ENCODE measurements at regions not wholly inside any gene's neighbourhood (a gene's known extent, or its start where the extent isn't known, plus 50 kb on each side); places are given as distances from the start of the nearest gene placed in this dataset.

- no peak overlapping the region for H3K4me3 ChIP-seq (ENCODE audit: insufficient read depth, low read length, poor library complexity, severe bottlenecking)
- no peak overlapping the region for H3K9ac ChIP-seq (ENCODE audit: low read length)
- no peaks in the 10 kb centered on the region for H3K79me2 ChIP-seq (ENCODE audit: insufficient read depth, low read length)
- H3F3A ChIP-seq (ENCODE audit: insufficient read depth), result no peaks in the 10 kb centered on the region
- H4K20me1 ChIP-seq (ENCODE audit: low read depth, low read length), result no peaks in the 10 kb centered on the region
- H2AFZ ChIP-seq (ENCODE audit: low read depth, low read length, severe bottlenecking), result no peak overlapping the region
- no peak overlapping the region for H3K4me2 ChIP-seq (ENCODE audit: low read depth, low read length, poor library complexity, severe bottlenecking)
- H3K9me2 ChIP-seq (replicated peaks; ENCODE audit: insufficient read depth, low read length), result no peaks in the 10 kb centered on the region
- no peak overlapping the region for H3K27ac ChIP-seq (ENCODE audit: low read depth, low read length)
- no peaks in the 10 kb centered on the region for H3K9me3 ChIP-seq (ENCODE audit: insufficient read depth, low read length)
- no peaks in the 10 kb centered on the region for H3K36me3 ChIP-seq (ENCODE audit: low read length)
- H3K27me3 ChIP-seq (ENCODE audit: low read length), result no peaks in the 10 kb centered on the region
- TF ChIP-seq EZH2phosphoT487 (conservative IDR thresholded peaks at IDR 0.05; ENCODE audit: low read length), result no peak
- TF ChIP-seq CTCF (IDR thresholded peaks at IDR 0.05; ENCODE audit: insufficient read depth, low read length, poor library complexity, severe bottlenecking), result no peak
Observed at GRCh38 chr15:38622908-38623307, 58.3 kb upstream of the RASGRP1 start.

- Histone ChIP-seq H3K36me3 (ENCODE audit: low read length) (no peaks in the 10 kb centered on the region), H3K9me2 (replicated peaks; ENCODE audit: insufficient read depth, low read length) (no peaks in the 10 kb centered on the region), H3K9me3 (ENCODE audit: insufficient read depth, low read length) (no peaks in the 10 kb centered on the region), H3K9ac (ENCODE audit: low read length) (no peak overlapping the region), H3K79me2 (ENCODE audit: insufficient read depth, low read length) (no peaks in the 10 kb centered on the region), H3F3A (ENCODE audit: insufficient read depth) (no peaks in the 10 kb centered on the region), H3K27ac (ENCODE audit: low read depth, low read length) (no peak overlapping the region), H2AFZ (ENCODE audit: low read depth, low read length, severe bottlenecking) (no peak overlapping the region), H3K27me3 (ENCODE audit: low read length) (no peaks in the 10 kb centered on the region), H3K4me3 (ENCODE audit: insufficient read depth, low read length, poor library complexity, severe bottlenecking) (no peak overlapping the region), H3K4me2 (ENCODE audit: low read depth, low read length, poor library complexity, severe bottlenecking) (no peak overlapping the region), H4K20me1 (ENCODE audit: low read depth, low read length) (no peaks in the 10 kb centered on the region)
- TF ChIP-seq CTCF (IDR thresholded peaks at IDR 0.05; ENCODE audit: insufficient read depth, low read length, poor library complexity, severe bottlenecking), result no peak
Observed at GRCh38 chr15:38623744-38624143, 59.1 kb upstream of the RASGRP1 start.

GRCh38 chr15:38624244-38625205 is 59.9 kb upstream of the RASGRP1 start:
- no peak overlapping the region for H3K4me3 ChIP-seq (ENCODE audit: insufficient read depth, low read length, poor library complexity, severe bottlenecking)
- no peaks in the 10 kb centered on the region for H3K9me2 ChIP-seq (replicated peaks; ENCODE audit: insufficient read depth, low read length)
- no peaks in the 10 kb centered on the region for H3K36me3 ChIP-seq (ENCODE audit: low read length)
- H3K79me2 ChIP-seq (ENCODE audit: insufficient read depth, low read length), result no peaks in the 10 kb centered on the region
- no peaks in the 10 kb centered on the region for H4K20me1 ChIP-seq (ENCODE audit: low read depth, low read length)
- H3F3A ChIP-seq (ENCODE audit: insufficient read depth), result no peaks in the 10 kb centered on the region
- TF ChIP-seq EZH2phosphoT487 (conservative IDR thresholded peaks at IDR 0.05; ENCODE audit: low read length) (no peak), CTCF (IDR thresholded peaks at IDR 0.05; ENCODE audit: insufficient read depth, low read length, poor library complexity, severe bottlenecking) (no peak)
- no peaks in the 10 kb centered on the region for H3K27me3 ChIP-seq (ENCODE audit: low read length)
- H3K4me2 ChIP-seq (ENCODE audit: low read depth, low read length, poor library complexity, severe bottlenecking), result no peak overlapping the region
- H3K9ac ChIP-seq (ENCODE audit: low read length), result no peak overlapping the region
- H3K27ac ChIP-seq (ENCODE audit: low read depth, low read length), result no peak overlapping the region
- H3K9me3 ChIP-seq (ENCODE audit: insufficient read depth, low read length), result no peaks in the 10 kb centered on the region
- H2AFZ ChIP-seq (ENCODE audit: low read depth, low read length, severe bottlenecking), result no peak overlapping the region

Measured in SU-DHL-6 (cell line).